H1 (cell line): ENCODE measurements at regions not wholly inside any gene's neighbourhood (a gene's known extent, or its start where the extent isn't known, plus 50 kb on each side); places are given as distances from the start of the nearest gene placed in this dataset.

Experiments
- CTCF ChIA-PET: fragments of 300-600 bp; sonication (Branson Sonifier 250); formaldehyde crosslinking; loops from one replicate; lab custom pipeline; 2021; ENCODE audit not compliant: partially characterized antibody; lab: Charles Lee
- POLR2A ChIA-PET: fragments of 300-600 bp; sonication (Branson Sonifier 250); formaldehyde crosslinking; loops from one replicate; lab custom pipeline; 2021; ENCODE audit warnings: inconsistent platforms; ENCODE audit not compliant: partially characterized antibody; lab: Charles Lee
- DNase-seq, 2 experiments: peaks; one replicate each; pipeline versions ENCODE4 v3.0.0 to v3.0.0-alpha.2; 2010 to 2022; ENCODE audit warnings: low spot score in 2 of 2, low read depth in 1 of 2, mixed read lengths in 1 of 2
- FAIRE-seq: peaks from 2 replicates; lab custom pipeline; 2011; peaks lifted over from hg19 to GRCh38; lab: Jason Lieb, UNC
- H2AFZ ChIP-seq: 2 replicates; pipeline ENCODE4 v1.8.1; 2012; ENCODE audit warnings: low read length, inconsistent platforms
- H2AK5ac ChIP-seq: 2 replicates; pipeline ENCODE4 v1.6.1; 2013; ENCODE audit warnings: low read depth, low read length
- H2BK120ac ChIP-seq: replicated peaks from 2 replicates; pipeline ENCODE3; 2013; ENCODE audit warnings: low read depth, low read length, inconsistent platforms
- H2BK12ac ChIP-seq: 2 replicates; pipeline ENCODE4 v1.6.1; 2013; ENCODE audit warnings: low read depth, low read length
- H2BK15ac ChIP-seq: 2 replicates; pipeline ENCODE4 v1.6.1; 2013; ENCODE audit warnings: low read length
- H2BK20ac ChIP-seq: 2 replicates; pipeline ENCODE4 v1.6.1; 2013; ENCODE audit warnings: low read length
- H2BK5ac ChIP-seq: 2 replicates; pipeline ENCODE4 v1.6.1; 2013; ENCODE audit warnings: low read depth, low read length
- H3K14ac ChIP-seq: 2 replicates; pipeline ENCODE4 v1.6.1; 2013; ENCODE audit warnings: inconsistent platforms; ENCODE audit not compliant: insufficient read length
- H3K18ac ChIP-seq: 2 replicates; pipeline ENCODE4 v1.6.1; 2013; ENCODE audit warnings: low read length; ENCODE audit errors: extremely low read depth
- H3K23ac ChIP-seq: 2 replicates; pipeline ENCODE4 v1.6.1; 2013; ENCODE audit warnings: inconsistent platforms; ENCODE audit not compliant: insufficient read length
- H3K23me2 ChIP-seq: 2 replicates; pipeline ENCODE4 v1.6.1; 2013; ENCODE audit warnings: low read depth, low read length
- H3K27ac ChIP-seq: 2 replicates; pipeline ENCODE4 v1.6.1; 2011; ENCODE audit warnings: low read depth, low read length, inconsistent platforms
- H3K27me3 ChIP-seq, 4 experiments: replicated peaks in 1 of 4; 1 replicate in 1 of 4; 2 replicates in 3 of 4; pipeline versions ENCODE4 v1.6.1 to v1.8.1; 2011 to 2013; ENCODE audit warnings: low read length in 3 of 4, mild to moderate bottlenecking in 3 of 4, inconsistent platforms in 2 of 4, mixed read lengths in 2 of 4, moderate library complexity in 1 of 4; ENCODE audit not compliant: control insufficient read depth in 3 of 4, insufficient read depth in 3 of 4; ENCODE audit errors: extremely low read depth in 1 of 4
- H3K36me3 ChIP-seq, 4 experiments: 2 replicates each; pipeline versions ENCODE4 v1.6.1 to v1.8.1; 2011 to 2013; ENCODE audit warnings: mild to moderate bottlenecking in 4 of 4, low read length in 3 of 4, moderate library complexity in 2 of 4, control low read depth in 1 of 4, inconsistent platforms in 1 of 4; ENCODE audit not compliant: insufficient read depth in 4 of 4, control insufficient read depth in 2 of 4
- H3K4ac ChIP-seq: replicated peaks from 2 replicates; pipeline ENCODE3; 2013; ENCODE audit warnings: low read length, low read depth, mixed read lengths, inconsistent platforms; ENCODE audit not compliant: insufficient read length
- H3K4me1 ChIP-seq, 4 experiments: replicated peaks in 1 of 4; 1 replicate in 1 of 4; 2 replicates in 3 of 4; pipeline versions ENCODE4 v1.6.1 to v1.8.1; 2011 to 2013; ENCODE audit warnings: low read length in 3 of 4, inconsistent platforms in 2 of 4, mixed read lengths in 1 of 4; ENCODE audit not compliant: insufficient read depth in 4 of 4, control insufficient read depth in 3 of 4
- H3K4me2 ChIP-seq, 2 experiments: 2 replicates each; pipeline versions ENCODE4 v1.6.1 to v1.8.1; 2011 to 2013; ENCODE audit warnings: low read depth in 2 of 2, low read length in 2 of 2, control low read depth in 1 of 2, inconsistent platforms in 1 of 2, mild to moderate bottlenecking in 1 of 2; ENCODE audit not compliant: insufficient read depth in 1 of 2
- H3K4me3 ChIP-seq, 4 experiments: fragments of 200-600, 300-600 bp in 1 of 4; sonication (generic), shearing (Covaris generic), sonication (Bioruptor Twin) in 1 of 4; 2 replicates each; pipeline versions ENCODE4 v1.5.1 to v1.8.1; 2011 to 2016; ENCODE audit warnings: low read length in 4 of 4, low read depth in 3 of 4, control low read depth in 2 of 4, inconsistent platforms in 2 of 4, mild to moderate bottlenecking in 2 of 4, mixed read lengths in 1 of 4, moderate library complexity in 1 of 4; ENCODE audit not compliant: insufficient read depth in 2 of 4; ENCODE audit errors: extremely low read depth in 1 of 4
- H3K56ac ChIP-seq: replicated peaks from 2 replicates; pipeline ENCODE3; 2013; ENCODE audit warnings: low read depth, mild to moderate bottlenecking, mixed read lengths, low read length, inconsistent platforms; ENCODE audit not compliant: insufficient read length
- H3K79me1 ChIP-seq: 2 replicates; pipeline ENCODE4 v1.6.1; 2013; ENCODE audit warnings: low read depth, low read length, control low read depth
- H3K79me2 ChIP-seq, 2 experiments: 2 replicates each; pipeline versions ENCODE4 v1.6.1 to v1.8.1; 2012 to 2013; ENCODE audit warnings: low read length in 2 of 2, mild to moderate bottlenecking in 2 of 2, inconsistent platforms in 1 of 2; ENCODE audit not compliant: insufficient read depth in 2 of 2, control insufficient read depth in 1 of 2
- H3K9ac ChIP-seq, 4 experiments: replicated peaks in 1 of 4; 1 replicate in 1 of 4; 2 replicates in 3 of 4; pipeline versions ENCODE4 v1.6.1 to v1.8.1; 2011 to 2013; ENCODE audit warnings: low read depth in 3 of 4, low read length in 3 of 4, control low read depth in 2 of 4, mild to moderate bottlenecking in 2 of 4, moderate library complexity in 2 of 4, inconsistent platforms in 1 of 4; ENCODE audit errors: extremely low read depth in 1 of 4
- H3K9me3 ChIP-seq, 2 experiments: 2 replicates each; pipeline versions ENCODE4 v1.6.1 to v1.8.1; 2012 to 2013; ENCODE audit warnings: mild to moderate bottlenecking in 2 of 2, moderate library complexity in 2 of 2, control low read depth in 1 of 2, inconsistent platforms in 1 of 2, low read depth in 1 of 2, low read length in 1 of 2, mixed read lengths in 1 of 2; ENCODE audit not compliant: insufficient read depth in 2 of 2
- H4K20me1 ChIP-seq, 2 experiments: replicated peaks in 1 of 2; 2 replicates each; pipeline versions ENCODE3 to v1.8.1; 2011 to 2013; ENCODE audit warnings: inconsistent platforms in 2 of 2, low read length in 2 of 2, mild to moderate bottlenecking in 1 of 2; ENCODE audit not compliant: insufficient read depth in 2 of 2, control insufficient read depth in 1 of 2
- H4K5ac ChIP-seq: 2 replicates; pipeline ENCODE4 v1.6.1; 2013; ENCODE audit warnings: low read length, low read depth, mixed read lengths, inconsistent platforms; ENCODE audit not compliant: insufficient read length
- H4K8ac ChIP-seq: 2 replicates; pipeline ENCODE4 v1.8.0; 2013; ENCODE audit warnings: mild to moderate bottlenecking, moderate library complexity, low read length, inconsistent platforms; ENCODE audit not compliant: insufficient read depth; ENCODE audit errors: extremely low read depth
- H4K91ac ChIP-seq: replicated peaks from 2 replicates; pipeline ENCODE3; 2013; ENCODE audit warnings: low read length, mixed read lengths, inconsistent platforms; ENCODE audit not compliant: insufficient read length
- ASH2L ChIP-seq: fragments of 200-600, 300-600 bp; sonication (generic); IDR thresholded peaks from one replicate; pipeline ENCODE4 v1.7.1; 2017; ENCODE audit warnings: low read length
- CTBP2 ChIP-seq: IDR thresholded peaks from 2 replicates; pipeline ENCODE4 v1.7.0; 2011; ENCODE audit warnings: borderline replicate concordance, mild to moderate bottlenecking, moderate library complexity, mixed read lengths, low read length; ENCODE audit not compliant: insufficient read depth, insufficient read length
- EZH2 ChIP-seq: fragments of 200-600 bp; sonication (generic); IDR thresholded peaks from 2 replicates; pipeline ENCODE4 v1.7.1; 2012; ENCODE audit warnings: low read depth, mild to moderate bottlenecking, moderate library complexity, low read length, inconsistent platforms; ENCODE audit not compliant: severe bottlenecking
- KDM5A ChIP-seq: fragments of 200-600 bp; IDR thresholded peaks from 2 replicates; pipeline ENCODE4 v1.7.1; 2012; ENCODE audit warnings: mild to moderate bottlenecking, low read length, inconsistent platforms, mixed read lengths
- MAFK ChIP-seq: IDR thresholded peaks from 2 replicates; pipeline ENCODE4 v1.6.1; 2012; ENCODE audit warnings: low read depth, mild to moderate bottlenecking, improper control_type of control experiment, low read length
- TCF12 ChIP-seq: IDR thresholded peaks from 2 replicates; pipeline ENCODE4 v1.6.1; 2011; ENCODE audit warnings: low read depth, mild to moderate bottlenecking, low read length
- ZNF274 ChIP-seq: IDR thresholded peaks from 2 replicates; pipeline ENCODE4 v1.7.0; 2012; ENCODE audit warnings: low read length, borderline replicate concordance; ENCODE audit errors: extremely low read depth
- WGBS, 2 experiments: shearing (Covaris generic) in 1 of 2; methylation state at CpG; one replicate each; pipeline versions ENCODE4 v1.1.6 to v1.1.7; 2013 to 2015; ENCODE audit warnings: low lambda C conversion rate in 2 of 2, mixed read lengths in 2 of 2, inconsistent platforms in 1 of 2, low coverage in 1 of 2, missing lambda C conversion rate in 1 of 2; ENCODE audit not compliant: insufficient replicate concordance in 2 of 2, insufficient coverage in 1 of 2, insufficient read length in 1 of 2; ENCODE audit errors: extremely low coverage in 1 of 2, missing lambda C conversion rate in 1 of 2; 5-methylcytosine and 5-hydroxymethylcytosine counted together

- no peak overlapping the region for H2BK20ac ChIP-seq
- no peak overlapping the region for H3K9ac ChIP-seq
- no peak overlapping the region for H4K5ac ChIP-seq
- H4K91ac ChIP-seq: no peak overlapping the region
- no peak overlapping the region for H3K4ac ChIP-seq
- H4K8ac ChIP-seq: no peak overlapping the region
- H3K23me2 ChIP-seq: no peaks in the 10 kb centered on the region
- H2AK5ac ChIP-seq: no peak overlapping the region
- no peak for TF ChIP-seq CTBP2
- no peak for TF ChIP-seq ASH2L
- no peak for TF ChIP-seq EZH2
- TF ChIP-seq TCF12: no peak
- no peak for TF ChIP-seq ZNF274
- no peak for TF ChIP-seq KDM5A
- TF ChIP-seq MAFK: peak; percentile 51; the same call in 1 of the 2 replicates
- TF ChIP-seq, all 59 proteins: peak for 1
- Histone ChIP-seq H3K36me3 (no peaks in the 10 kb centered on the region), H2BK5ac (no peak overlapping the region), H3K4me1 (no peaks in the 10 kb centered on the region), H3K79me2 (no peaks in the 10 kb centered on the region), H3K14ac (no peak overlapping the region), H3K4me2 (no peak overlapping the region), H3K4me3 (no peak overlapping the region), H4K20me1 (no peaks in the 10 kb centered on the region), H2BK12ac (no peak overlapping the region), H3K9me3 (no peaks in the 10 kb centered on the region), H3K18ac (no peak overlapping the region), H2BK15ac (no peak overlapping the region), H2BK120ac (no peak overlapping the region), H2AFZ (no peak overlapping the region), H3K23ac (no peak overlapping the region), H3K79me1 (no peaks in the 10 kb centered on the region), H3K27me3 (no peaks in the 10 kb centered on the region), H3K56ac (no peak overlapping the region), H3K27ac (no peak overlapping the region)
- no peak for FAIRE-seq
- no peak for DNase-seq
- 91% methylated on average over 4 of the region's 4 CpGs; no CpG with 5 or more reads in 1 of the 2 experiments for WGBS, 2 experiments
- ChIA-PET POLR2A (no interaction called here), CTCF (interaction anchor here (0.6 kb wide), 1 partner anchor 134 kb away, joined by 6 read pairs; no protein-coding TSS in a partner anchor)
Measured at GRCh38 chr6:78365473-78365872, 501.9 kb upstream of the IRAK1BP1 start.
